CD14-positive monocyte (primary cell): ENCODE measurements at regions not wholly inside any gene's neighbourhood (a gene's known extent, or its start where the extent isn't known, plus 50 kb on each side); places are given as distances from the start of the nearest gene placed in this dataset.

Experiments used
- DNase-seq, 3 donors: peaks; one replicate each; pipeline ENCODE4 v3.0.0-alpha.2; 2011 to 2022
- H2AFZ ChIP-seq: 2 replicates; pipeline ENCODE4 v1.6.0; 2012; ENCODE audit warnings: mild to moderate bottlenecking, low read depth, low read length, inconsistent platforms; ENCODE audit not compliant: insufficient read depth, poor library complexity, severe bottlenecking
- H3K27ac ChIP-seq, 2 donors: 1 replicate in 1 of 2; 2 replicates in 1 of 2; pipeline ENCODE4 v1.5.1; 2012 to 2013; ENCODE audit warnings: low read length in 2 of 2, control low read depth in 1 of 2, inconsistent platforms in 1 of 2, low read depth in 1 of 2, mild to moderate bottlenecking in 1 of 2
- H3K27me3 ChIP-seq, 2 donors: one replicate each; pipeline versions ENCODE4 v1.6.0 to v1.6.1; 2011 to 2013; ENCODE audit warnings: low read length in 2 of 2; ENCODE audit not compliant: control insufficient read depth in 2 of 2, insufficient read depth in 2 of 2
- H3K36me3 ChIP-seq, 2 donors: replicated peaks in 1 of 2; 1 replicate in 1 of 2; 2 replicates in 1 of 2; pipeline versions ENCODE4 v1.5.1 to v1.6.1; 2012 to 2013; ENCODE audit warnings: low read length in 2 of 2, control low read depth in 1 of 2, inconsistent platforms in 1 of 2, mild to moderate bottlenecking in 1 of 2; ENCODE audit not compliant: insufficient read depth in 2 of 2, control insufficient read depth in 1 of 2
- H3K4me1 ChIP-seq, 2 donors: 1 replicate in 1 of 2; 2 replicates in 1 of 2; pipeline versions ENCODE4 v1.5.1 to v1.6.1; 2012 to 2013; ENCODE audit warnings: low read length in 2 of 2, control low read depth in 1 of 2, inconsistent platforms in 1 of 2, mild to moderate bottlenecking in 1 of 2, moderate library complexity in 1 of 2; ENCODE audit not compliant: insufficient read depth in 2 of 2, control insufficient read depth in 1 of 2
- H3K4me2 ChIP-seq: replicated peaks from 2 replicates; pipeline ENCODE3; 2012; ENCODE audit warnings: low read length, moderate library complexity, mild to moderate bottlenecking; ENCODE audit not compliant: poor library complexity, severe bottlenecking; ENCODE audit errors: extremely low read depth
- H3K4me3 ChIP-seq, 3 experiments: fragments of 200-600 bp in 1 of 3; sonication (generic) in 1 of 3; replicated peaks in 1 of 3; 1 replicate in 2 of 3; 2 replicates in 1 of 3; pipeline ENCODE4 v1.5.1; 2011 to 2013; ENCODE audit warnings: low read length in 3 of 3, mild to moderate bottlenecking in 3 of 3, control low read depth in 2 of 3, low read depth in 2 of 3, inconsistent platforms in 1 of 3, moderate library complexity in 1 of 3
- H3K79me2 ChIP-seq: 2 replicates; pipeline ENCODE4 v1.6.0; 2012; ENCODE audit warnings: mild to moderate bottlenecking, control low read depth, inconsistent platforms, low read length, moderate library complexity; ENCODE audit not compliant: insufficient read depth
- H3K9ac ChIP-seq: 2 replicates; pipeline ENCODE4 v1.6.0; 2017; ENCODE audit warnings: low read length, mild to moderate bottlenecking; ENCODE audit not compliant: insufficient read depth, poor library complexity, severe bottlenecking
- H3K9me3 ChIP-seq, 2 donors: replicated peaks in 1 of 2; 1 replicate in 1 of 2; 2 replicates in 1 of 2; pipeline versions ENCODE4 v1.5.1 to v1.6.1; 2012 to 2013; ENCODE audit warnings: low read length in 2 of 2, control low read depth in 1 of 2; ENCODE audit not compliant: control insufficient read depth in 1 of 2, insufficient read depth in 1 of 2
- H4K20me1 ChIP-seq: 2 replicates; pipeline ENCODE4 v1.6.0; 2012; ENCODE audit warnings: mild to moderate bottlenecking, low read length, control low read depth, moderate library complexity; ENCODE audit not compliant: insufficient read depth
- H3K27ac Mint-ChIP-seq, 7 donors: one replicate each; pipeline ENCODE4 v1.8.0; 2020; ENCODE audit warnings: mild to moderate bottlenecking in 7 of 7, mixed read lengths in 7 of 7, moderate library complexity in 6 of 7, inconsistent platforms in 2 of 7
- H3K27me3 Mint-ChIP-seq, 3 donors: one replicate each; pipeline ENCODE4 v1.8.0; 2021 to 2022; ENCODE audit warnings: low read depth in 3 of 3, mild to moderate bottlenecking in 3 of 3, mixed read lengths in 3 of 3, moderate library complexity in 3 of 3, inconsistent platforms in 1 of 3
- H3K36me3 Mint-ChIP-seq, 2 donors: one replicate each; pipeline ENCODE4 v1.8.0; 2020; ENCODE audit warnings: mixed read lengths in 2 of 2, inconsistent platforms in 1 of 2, mild to moderate bottlenecking in 1 of 2
- H3K4me1 Mint-ChIP-seq: one replicate; pipeline ENCODE4 v1.8.0; 2020; ENCODE audit warnings: mild to moderate bottlenecking, mixed read lengths
- H3K4me3 Mint-ChIP-seq, 2 donors: one replicate each; pipeline ENCODE4 v1.8.0; 2020; ENCODE audit warnings: mild to moderate bottlenecking in 2 of 2, mixed read lengths in 2 of 2, moderate library complexity in 1 of 2
- H3K9me3 Mint-ChIP-seq, 7 donors: one replicate each; pipeline ENCODE4 v1.8.0; 2020 to 2022; ENCODE audit warnings: mixed read lengths in 7 of 7, mild to moderate bottlenecking in 6 of 7, moderate library complexity in 6 of 7, inconsistent platforms in 2 of 7
- WGBS: methylation state at CpG from one replicate; pipeline ENCODE4 v1.1.5; 2013; ENCODE audit warnings: missing lambda C conversion rate; ENCODE audit not compliant: insufficient coverage; 5-methylcytosine and 5-hydroxymethylcytosine counted together
- intact Hi-C, 2 donors: fragments of 100-400 bp; cut with micrococcal nuclease; formaldehyde crosslinking; loops; one replicate each; pipeline versions ENCODE4 v1.15.0 to v1.15.1; 2023
- TF ChIP-seq, protein P1 (sequence below): fragments of 200-600 bp; IDR thresholded peaks from one replicate; pipeline ENCODE4 v1.8.0; 2022; ENCODE audit warnings: antibody characterized with exemption, mild to moderate bottlenecking

DNA sequence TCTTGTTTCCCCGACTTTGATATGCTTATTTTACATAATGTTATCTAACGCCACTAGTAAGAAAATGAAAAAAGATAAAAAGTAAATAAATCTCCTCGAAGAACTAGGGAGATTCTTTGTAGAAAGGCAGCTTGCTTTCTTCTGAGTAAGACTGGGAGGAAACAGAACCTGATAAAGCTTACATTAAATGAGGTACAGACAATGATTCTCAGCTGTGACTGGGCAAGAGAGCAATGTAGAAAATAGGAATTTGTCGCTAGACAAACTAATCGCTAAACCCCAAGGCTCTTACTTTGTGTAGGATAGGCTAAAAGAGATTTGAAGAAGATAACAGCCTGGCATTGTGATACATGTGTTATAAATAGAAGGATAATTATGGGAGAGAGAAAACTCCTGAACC is 919.0 kb upstream of the ALCAM start:
- Histone ChIP-seq H3K9ac (no peak overlapping the region), H3K9me3 (peaks cover 6 to 11% of the 10 kb centered on the region in 2 donors), H3K27me3 (no peaks in the 10 kb centered on the region), H3K36me3 (no peaks in the 10 kb centered on the region), H3K27ac (no peak overlapping the region), H3K4me1 (no peaks in the 10 kb centered on the region), H3K4me3 (no peak overlapping the region), H3K4me2 (no peak overlapping the region), H3K79me2 (no peaks in the 10 kb centered on the region), H2AFZ (no peak overlapping the region), H4K20me1 (no peaks in the 10 kb centered on the region)
- intact Hi-C loops, result no loop called here
- Mint-ChIP-seq H3K27ac (no peak overlapping the region), H3K27me3 (peaks cover 0 to 2% (median 0%) of the 10 kb centered on the region in 3 donors), H3K36me3 (no peaks in the 10 kb centered on the region), H3K4me3 (no peak overlapping the region), H3K4me1 (no peaks in the 10 kb centered on the region), H3K9me3 (peaks cover 10 to 26% (median 12%) of the 10 kb centered on the region in 7 donors)
- TF ChIP-seq, protein P1, sequence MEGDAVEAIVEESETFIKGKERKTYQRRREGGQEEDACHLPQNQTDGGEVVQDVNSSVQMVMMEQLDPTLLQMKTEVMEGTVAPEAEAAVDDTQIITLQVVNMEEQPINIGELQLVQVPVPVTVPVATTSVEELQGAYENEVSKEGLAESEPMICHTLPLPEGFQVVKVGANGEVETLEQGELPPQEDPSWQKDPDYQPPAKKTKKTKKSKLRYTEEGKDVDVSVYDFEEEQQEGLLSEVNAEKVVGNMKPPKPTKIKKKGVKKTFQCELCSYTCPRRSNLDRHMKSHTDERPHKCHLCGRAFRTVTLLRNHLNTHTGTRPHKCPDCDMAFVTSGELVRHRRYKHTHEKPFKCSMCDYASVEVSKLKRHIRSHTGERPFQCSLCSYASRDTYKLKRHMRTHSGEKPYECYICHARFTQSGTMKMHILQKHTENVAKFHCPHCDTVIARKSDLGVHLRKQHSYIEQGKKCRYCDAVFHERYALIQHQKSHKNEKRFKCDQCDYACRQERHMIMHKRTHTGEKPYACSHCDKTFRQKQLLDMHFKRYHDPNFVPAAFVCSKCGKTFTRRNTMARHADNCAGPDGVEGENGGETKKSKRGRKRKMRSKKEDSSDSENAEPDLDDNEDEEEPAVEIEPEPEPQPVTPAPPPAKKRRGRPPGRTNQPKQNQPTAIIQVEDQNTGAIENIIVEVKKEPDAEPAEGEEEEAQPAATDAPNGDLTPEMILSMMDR, result no peak
- no peak for DNase-seq
- 29% methylated on average over 1 of the region's 5 CpGs for WGBS

DNA sequence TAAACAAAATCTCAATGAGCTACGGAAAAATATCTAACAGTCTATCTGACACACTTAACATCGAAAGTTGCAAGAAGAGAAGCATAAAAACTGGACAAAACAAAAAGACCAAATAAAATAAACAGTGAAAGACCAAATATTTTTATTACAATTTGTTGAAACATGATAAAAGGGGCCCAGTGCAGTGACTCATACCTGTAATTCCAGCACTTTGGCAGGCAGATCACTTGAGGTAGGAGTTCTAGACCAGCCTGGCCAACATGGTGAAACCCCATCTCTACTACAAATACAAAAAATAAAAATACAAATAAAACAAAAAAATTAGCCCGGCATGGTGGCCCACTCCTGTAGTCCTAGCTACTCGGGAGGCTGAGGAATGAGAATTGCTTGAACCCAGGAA is 914.0 kb upstream of the ALCAM start:
- intact Hi-C loops, result no loop called here
- no peak overlapping the region for H3K4me2 ChIP-seq
- no peak overlapping the region for H3K27ac Mint-ChIP-seq

More for the DNA sequence above, 914.0 kb upstream of the ALCAM start:
- Mint-ChIP-seq H3K4me1 (no peaks in the 10 kb centered on the region), H3K4me3 (no peak overlapping the region), H3K36me3 (no peaks in the 10 kb centered on the region), H3K27me3 (no peaks in the 10 kb centered on the region), H3K9me3 (peaks cover 0 to 5% (median 0%) of the 10 kb centered on the region in 7 donors)
- TF ChIP-seq, protein P1, result no peak
- Histone ChIP-seq H2AFZ (no peak overlapping the region), H3K36me3 (no peaks in the 10 kb centered on the region), H3K9me3 (peaks cover 0 to 11% of the 10 kb centered on the region in 2 donors), H3K4me1 (no peaks in the 10 kb centered on the region), H4K20me1 (no peaks in the 10 kb centered on the region), H3K27ac (no peak overlapping the region), H3K27me3 (no peaks in the 10 kb centered on the region), H3K4me3 (no peak overlapping the region), H3K79me2 (no peaks in the 10 kb centered on the region), H3K9ac (no peak overlapping the region)
- DNase-seq, result no peak
- WGBS, result 100% methylated on average over 2 of the region's 4 CpGs
